Colon (tissue), 2 donors: ENCODE measurements at regions not wholly inside any gene's neighbourhood (a gene's known extent, or its start where the extent isn't known, plus 50 kb on each side); places are given as distances from the start of the nearest gene placed in this dataset.
A peak's percentile ranks its signal among the peaks of the same experiment; 100 is the strongest.

Experiments used
- FAIRE-seq: peaks from 2 replicates; lab custom pipeline; 2012; peaks lifted over from hg19 to GRCh38; lab: Jason Lieb, UNC
- donor health status: control.
- donor health status: control.

DNA sequence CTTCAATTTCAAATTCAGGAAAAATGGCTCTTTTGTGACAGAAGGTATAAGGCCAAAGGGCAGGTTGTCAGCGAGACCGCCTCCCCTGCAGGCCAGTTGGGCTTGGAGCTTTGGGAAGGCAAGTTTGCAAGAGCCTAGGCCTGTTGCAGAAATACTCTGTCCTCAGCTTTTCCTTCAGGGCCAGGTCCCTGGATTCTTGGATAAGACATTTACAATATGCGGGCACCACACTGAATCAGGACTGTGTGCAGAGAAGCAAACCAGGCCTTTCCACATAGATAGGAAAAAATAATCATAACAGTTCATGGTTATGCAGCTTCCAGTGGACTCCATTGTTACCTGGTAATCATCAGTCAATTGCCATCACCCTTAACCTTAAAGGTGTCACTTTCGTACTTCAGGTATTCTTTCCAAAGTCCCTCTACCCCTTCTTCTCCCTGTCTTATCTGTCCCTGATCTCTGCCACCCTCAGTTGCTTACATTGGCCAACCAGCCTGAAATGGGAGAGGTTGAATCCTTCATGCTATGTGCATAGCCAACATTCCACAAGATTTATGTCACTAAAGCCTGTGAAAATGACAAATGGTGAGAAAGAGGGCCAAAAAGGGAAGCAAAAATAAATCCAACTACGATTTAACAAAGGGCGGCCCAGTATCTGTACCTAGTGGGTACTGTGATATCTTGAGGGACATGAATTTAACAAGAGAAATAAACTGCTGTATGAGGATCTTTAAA lies 304.5 kb upstream of the NFE2L3 start:
- FAIRE-seq: no peak

DNA sequence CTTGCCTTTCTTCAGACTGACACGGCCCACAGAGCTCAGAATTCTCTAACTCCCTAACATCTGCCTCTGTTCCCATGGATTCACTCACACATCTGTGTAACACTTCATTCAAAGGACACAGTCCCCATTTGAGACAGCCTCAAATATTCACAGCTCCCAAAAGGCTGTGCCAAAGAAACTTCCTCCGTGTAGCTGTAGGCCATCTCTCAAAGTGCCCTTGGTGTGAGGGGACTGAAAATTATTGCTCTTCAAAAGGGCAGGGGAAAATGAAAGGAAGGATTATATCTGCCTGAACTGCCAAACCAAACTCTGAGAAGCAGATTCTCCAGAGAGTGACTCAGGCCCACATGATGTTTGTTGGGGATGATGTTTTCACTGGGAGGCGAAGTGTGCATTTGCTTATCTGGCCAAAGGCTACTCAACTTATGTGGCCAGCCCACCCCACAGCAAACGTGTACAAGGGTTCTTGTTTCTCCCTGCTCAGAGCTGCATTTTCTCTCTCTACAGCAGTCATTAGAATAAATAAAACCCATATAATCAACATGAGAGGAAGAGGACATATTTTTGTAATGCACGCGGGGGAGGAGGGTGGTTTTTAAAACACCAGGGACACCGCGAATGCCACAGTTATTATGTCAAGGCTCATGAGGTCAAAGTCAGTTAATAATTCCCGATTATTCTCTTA lies 302.4 kb upstream of the NFE2L3 start:
- FAIRE-seq: no peak

DNA sequence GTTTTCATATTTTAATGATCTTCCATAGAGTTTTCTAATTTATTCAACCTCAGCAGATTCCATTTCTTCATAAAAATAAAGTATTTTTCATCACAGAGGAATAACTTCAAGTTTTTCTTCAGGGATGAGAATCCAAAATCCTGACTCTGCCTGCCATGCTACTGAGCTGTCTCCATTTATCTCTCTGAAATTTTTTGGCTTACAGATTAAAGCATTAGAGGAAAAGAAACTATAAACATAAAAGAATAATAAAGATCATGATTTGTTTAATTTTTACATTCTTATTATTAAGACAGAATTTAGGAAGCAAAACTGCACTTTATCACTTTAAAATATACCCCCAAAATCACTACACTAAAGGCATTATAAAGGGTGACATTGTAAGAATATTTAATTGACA lies 301.8 kb upstream of the NFE2L3 start:
- FAIRE-seq: no peak

DNA sequence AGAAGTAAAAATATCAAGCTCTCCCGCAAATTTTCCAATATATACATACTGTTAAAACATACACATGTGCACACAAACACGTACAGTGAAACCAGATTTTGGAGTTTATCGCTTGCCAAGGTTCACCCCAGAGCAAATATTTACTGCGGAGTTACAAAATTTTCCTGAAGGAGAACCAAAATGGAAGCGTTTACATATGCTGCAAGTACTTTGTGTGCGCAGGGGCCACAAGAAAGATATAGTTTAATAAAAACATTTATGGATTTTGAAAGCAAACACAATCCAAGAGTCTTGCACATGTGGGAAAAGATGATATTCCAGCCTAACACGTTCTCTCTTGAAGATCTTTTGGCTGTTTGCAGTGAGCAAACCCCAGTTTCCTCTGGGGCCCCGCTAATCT lies 301.3 kb upstream of the NFE2L3 start:
- FAIRE-seq: no peak

DNA sequence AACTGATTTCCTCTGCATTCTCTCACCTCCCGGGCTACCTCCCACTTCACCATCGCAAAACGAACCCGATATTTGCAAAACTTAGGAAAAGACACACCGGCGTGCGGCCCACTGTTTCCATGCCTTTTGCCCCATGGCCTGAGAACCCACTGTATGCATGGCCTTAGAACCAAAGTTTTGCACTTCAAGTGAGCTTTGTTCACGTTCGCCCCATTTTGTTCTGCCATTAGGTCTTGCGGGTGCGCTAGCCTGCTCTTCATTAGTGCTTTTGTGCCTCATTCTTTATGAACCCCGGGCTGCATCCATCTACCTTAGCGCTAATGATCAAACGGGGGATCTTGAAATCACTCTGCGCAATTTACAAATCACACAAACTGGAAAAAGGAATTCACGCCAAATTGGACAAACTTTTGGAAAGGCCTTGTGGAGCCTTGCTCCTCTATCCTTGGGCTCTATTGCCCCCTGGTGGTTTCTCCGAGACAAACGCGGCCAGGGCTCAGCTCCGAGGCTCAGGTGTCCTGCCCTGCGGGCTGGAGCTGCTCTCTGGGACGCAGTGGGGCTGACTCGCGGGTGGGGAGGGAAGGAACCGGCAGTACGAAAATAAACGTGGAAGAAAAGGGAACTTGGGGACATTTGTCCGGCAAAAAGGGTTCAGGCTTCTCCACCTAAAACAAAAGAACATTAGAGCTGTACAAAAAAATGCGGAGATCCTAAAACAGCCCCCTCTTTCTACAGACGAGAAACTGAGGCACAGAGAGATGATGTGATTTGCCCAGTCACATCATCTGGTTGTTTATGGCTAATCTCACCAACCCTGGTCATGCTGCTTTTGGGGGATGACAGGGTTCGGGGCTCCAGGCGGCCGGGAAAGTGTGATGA lies 300.4 kb upstream of the NFE2L3 start:
- FAIRE-seq: no peak

DNA sequence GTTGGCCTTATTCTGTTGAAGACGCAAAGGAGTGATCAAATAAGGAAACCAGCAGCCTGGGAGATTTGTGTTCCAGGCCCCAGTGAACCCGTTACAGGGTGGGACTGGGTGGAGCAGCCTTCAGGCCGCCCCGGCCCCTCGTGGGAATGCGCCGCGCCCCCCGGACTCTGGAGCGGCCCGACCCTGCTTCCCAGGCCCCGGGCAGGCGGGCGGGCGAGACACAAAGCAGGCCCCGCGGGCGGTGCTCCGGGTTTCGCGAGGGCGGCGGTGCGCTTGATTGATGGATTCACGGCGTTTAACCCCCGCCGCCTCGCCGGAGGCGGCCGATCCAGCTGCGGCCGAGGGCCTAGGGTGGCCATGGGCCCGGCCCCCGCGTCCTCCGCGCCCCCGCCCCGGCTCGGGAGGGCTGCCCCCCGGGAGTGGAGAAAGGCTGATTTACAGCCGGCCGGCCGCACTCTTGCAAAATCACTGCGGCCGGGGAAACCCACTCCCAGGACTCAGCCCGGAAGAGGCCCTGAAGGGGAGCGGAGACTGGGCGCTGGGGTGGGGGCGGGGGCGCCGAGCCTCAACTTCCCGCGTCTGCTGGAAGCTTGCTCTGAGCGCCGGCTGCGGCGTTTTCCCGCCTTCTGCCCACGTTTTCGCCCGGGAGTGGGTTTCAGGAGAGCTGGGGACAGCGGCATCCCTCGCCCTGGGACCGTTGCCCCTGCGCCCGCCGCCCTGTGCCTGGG lies 299.6 kb upstream of the NFE2L3 start:
- no peak for FAIRE-seq

DNA sequence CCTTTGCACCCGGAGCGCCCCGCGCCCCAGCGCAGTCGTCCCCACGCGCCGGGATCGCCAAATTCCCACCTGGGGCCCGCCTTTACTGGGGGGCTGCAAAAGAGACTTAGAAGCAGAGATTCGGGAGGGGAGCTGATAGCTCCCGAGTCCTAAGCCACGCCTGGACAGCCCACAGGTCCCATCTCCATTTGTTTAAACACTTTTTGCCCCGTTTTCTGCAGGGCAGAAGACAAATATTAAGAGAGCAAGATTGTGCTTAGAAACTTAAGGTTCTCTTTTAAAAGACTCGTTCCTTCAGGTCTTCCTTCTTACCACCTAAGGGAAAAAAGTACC lies 299.1 kb upstream of the NFE2L3 start:
- no peak for FAIRE-seq

DNA sequence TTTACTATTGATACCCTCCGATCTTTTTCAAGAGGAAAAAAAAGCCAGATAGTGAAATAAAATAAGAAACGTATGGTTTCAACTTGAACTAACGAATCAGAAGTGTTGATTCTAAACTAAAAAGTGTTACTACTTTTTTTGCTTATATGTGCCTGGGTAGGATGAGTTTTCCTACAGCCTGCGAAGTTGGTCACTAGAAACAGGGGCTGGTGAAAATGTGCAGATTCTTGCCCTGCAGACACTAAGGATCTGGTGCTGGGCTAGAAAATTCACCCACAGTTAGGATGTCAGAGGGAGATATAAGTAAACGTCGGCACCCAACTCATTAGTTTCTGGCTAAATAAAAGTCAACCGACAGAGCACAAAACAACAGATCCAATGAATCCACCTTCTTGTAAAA lies 298.7 kb upstream of the NFE2L3 start:
- FAIRE-seq: no peak

DNA sequence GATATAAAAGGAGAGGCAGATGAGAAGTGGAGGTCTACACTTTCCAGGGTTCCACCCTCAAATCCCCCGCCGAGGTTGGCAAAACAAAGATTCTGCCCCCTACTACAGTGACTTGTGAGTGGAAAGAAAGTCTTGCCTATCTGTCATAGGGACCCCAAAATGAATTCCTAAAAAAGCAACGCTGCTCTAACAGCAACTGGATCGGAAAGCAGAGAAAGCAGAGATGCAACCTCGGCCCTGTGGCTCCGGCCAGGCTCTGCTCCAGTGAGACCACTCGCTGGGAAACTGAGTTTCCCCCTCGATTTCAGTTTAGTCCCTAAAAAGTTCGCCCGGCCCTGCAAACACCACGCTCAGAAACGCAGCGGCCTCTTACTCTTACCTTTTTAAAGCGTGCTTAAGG lies 297.9 kb upstream of the NFE2L3 start:
- no peak for FAIRE-seq

DNA sequence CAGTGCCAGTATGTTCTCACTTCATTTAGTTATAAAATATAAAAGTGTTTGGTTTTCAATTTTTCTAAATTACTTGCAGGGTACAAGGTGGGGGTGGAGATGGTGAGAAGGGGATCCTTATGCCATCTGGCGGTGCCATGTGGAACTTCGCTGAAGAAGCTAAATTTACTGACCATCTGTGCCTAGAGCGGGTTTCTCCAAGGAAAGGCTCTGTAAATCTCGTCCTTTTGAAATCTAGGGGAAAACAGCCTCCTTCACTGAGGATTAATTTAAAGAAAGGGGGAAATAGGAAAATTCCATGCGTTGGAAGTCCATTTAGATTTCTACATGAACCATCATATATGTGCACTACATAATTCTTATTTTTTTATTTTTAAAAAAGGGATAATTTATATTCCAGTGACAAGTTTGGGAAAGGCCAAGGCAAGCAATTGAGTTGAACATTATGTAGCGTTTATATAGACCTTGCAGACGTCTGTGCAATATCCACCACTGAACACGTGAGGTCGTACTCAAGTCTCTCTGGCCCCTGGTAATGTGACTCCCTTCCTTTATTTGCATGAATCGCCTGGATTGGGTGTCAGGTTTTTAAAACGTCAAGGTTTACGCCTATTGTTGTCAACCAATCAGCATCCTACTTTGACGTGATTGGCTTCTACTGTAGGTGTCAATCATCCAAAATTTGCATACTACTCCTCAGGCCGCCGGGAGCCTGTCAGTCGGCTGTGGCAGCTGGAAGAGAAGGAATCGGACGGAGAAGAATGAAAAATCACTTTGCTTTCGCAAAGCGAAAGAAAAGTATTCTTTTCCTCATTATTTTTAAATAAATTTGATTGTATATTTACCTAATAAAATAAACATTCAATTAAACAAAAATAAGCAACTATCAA lies 297.1 kb upstream of the NFE2L3 start:
- FAIRE-seq: peak; percentile 95

DNA sequence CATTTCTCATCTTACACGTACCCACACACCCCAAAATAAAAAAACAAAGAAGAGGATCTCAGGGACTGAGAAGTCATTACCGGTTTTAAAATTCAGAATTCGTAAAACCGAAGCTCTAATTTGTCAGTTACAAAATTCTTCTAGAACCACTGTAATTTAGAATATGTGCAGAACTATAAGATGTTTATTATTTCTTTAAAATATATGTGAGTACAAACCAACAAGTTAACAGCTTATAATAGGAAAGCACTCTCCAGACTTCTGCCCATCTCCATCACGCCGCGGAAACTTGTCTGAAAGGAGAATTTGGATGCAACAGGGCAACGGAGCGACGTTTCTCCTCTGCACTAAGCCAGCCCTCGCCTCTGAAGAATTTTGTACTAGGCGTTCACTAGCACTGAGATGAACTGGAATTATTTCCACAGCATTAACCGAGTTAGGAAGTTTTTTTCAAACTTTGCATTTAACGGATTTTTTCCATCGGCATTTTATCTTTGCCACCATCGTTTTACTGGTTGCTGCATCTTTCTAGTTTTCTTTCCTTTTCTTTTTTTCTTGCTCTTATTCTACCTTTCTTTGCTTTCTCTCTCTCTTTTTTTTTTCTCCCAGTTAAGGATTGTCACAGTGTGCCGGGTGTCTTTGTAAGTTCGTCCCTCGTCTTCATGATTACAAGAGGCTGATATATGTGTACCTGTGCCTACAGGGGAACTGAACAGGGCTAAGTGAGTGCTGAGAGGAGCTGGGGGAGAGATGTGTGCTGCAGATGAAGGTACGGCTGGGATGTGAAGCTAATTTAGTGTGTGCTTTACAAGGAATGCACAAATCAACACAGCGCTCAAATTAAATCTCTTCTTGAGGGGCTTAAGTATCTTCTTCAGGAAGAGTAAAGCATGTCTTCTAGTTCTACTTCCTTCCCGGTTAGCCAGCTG lies 295.9 kb upstream of the NFE2L3 start:
- FAIRE-seq: no peak

DNA sequence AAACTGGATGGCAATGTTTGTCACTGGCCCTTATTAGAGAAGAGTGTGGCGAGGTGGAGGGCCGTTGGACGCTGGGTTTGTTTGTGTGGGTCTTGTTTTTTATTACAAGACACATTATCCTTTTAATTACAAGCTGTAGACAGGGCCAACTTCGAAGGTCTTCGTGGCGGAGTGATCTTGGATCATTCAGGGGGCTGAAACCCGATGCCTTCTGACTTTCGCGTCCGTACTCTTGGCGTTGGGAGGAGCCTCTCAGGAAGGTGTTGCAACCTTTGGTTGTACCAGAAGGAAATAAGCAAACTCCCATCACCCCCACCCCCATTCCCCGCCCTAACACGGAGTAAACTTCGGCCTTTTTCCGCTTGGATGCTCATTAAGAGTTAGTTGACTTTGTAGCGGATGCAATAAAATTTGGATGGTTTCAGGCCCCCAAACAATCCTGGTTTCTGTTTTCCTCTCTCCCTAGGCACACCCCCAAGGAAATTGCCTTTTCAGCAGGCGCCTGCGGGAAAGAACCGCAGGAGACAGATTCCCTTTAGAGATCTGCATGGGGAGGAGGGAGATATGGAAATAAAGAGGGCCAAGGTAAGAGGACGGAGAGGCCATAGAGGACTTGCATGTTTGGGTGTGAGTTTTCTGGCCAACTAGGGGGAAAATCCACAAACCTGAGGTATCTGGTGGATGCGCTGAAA lies 294.5 kb upstream of the NFE2L3 start:
- no peak for FAIRE-seq

DNA sequence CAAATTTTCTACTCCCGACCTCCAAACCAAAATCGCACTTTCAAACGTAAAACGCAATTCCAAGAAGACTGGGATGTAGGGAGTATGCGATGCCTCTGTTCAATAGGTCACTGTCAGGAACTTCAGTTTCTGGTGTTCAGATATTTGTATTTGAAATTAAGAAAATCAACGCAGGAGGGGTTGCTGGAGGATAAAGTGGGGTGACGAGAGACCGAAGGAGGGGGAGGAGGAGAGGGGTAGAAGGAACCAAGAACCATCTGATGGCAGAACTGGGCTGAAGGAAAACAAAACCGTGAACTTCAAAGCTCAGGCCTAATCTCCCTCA lies 293.8 kb upstream of the NFE2L3 start:
- no peak for FAIRE-seq

DNA sequence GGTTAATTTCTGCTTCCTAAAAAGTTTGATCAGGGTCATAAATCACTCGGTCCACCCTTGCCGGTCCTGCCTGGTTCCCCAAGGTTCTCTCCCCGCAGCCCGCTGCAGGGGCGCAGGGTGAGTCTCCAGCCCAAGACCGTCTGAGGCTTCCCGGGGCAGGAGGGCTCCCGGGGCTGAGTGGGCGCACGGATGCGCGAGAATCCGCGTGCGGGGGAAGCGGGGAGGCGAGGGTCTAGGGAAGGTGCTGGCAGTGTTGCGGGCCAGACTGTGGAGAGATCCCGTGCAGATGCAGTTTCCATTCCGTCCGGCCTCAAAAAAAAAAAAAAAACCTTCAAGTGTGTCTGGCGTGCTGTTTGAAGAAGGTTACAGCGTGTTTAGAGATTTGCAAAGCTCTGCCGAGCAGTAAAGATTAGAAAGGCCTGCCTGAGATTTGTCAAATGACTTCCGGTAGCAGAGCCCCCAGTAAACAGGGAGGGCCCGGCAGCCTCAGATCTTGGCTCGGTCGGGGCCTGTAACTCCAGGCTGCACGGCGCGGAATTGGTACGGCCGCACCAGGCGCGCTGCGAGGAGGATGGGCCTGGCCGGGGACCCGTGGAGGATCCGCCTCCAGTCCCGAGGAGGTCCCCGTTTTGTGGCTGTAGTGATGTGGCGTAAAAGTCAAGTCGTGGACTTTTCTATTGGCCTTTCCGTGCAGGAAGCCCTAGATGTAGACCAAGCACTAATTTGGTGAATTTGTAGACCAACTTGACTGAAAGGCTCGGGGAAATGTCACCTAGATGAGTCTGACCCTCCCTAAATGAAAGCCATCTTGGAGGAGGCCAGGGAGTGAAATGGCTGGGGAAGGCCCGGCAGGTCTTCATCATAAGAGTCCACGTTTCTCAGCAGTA lies 293.2 kb upstream of the NFE2L3 start:
- FAIRE-seq: no peak

DNA sequence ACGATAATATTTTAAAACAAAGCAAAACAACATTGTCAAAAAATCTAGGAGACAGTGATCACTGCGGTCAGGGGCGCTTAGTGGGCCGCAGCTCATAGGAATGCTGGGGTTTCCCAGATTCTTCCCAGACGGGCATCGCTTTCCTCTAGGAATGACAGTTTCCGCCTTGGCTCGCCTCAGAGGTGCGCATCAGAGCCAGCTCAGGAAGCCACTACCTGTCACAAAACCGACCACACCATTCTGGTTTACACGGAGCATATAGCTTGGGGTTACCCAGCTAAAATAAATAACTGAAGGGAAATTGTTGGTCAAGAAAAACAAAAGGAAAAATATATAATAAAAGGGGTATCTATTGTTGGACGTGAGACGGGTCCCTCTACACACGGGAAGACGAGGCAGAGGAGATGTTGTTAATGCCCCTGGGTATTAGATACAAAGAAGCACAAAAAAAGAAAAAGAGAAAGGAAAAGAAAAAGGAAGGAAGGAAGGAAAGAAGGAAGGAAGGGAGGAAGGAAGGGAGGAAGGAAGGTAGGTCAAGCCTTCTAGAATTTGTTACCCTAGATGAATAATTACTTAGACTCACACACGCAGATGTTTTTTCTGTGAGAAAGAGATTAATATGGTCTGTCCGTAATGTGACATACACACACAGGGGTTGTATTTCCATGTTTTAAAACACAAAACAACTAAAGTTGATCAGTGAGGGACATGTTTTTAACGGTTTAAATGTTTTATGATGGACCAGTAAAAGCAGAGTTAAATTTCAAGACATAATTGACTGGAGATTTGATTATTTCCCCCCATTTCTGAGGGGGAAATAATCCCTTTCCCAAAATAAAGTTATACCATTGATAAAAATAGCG lies 292.4 kb upstream of the NFE2L3 start:
- FAIRE-seq: no peak

DNA sequence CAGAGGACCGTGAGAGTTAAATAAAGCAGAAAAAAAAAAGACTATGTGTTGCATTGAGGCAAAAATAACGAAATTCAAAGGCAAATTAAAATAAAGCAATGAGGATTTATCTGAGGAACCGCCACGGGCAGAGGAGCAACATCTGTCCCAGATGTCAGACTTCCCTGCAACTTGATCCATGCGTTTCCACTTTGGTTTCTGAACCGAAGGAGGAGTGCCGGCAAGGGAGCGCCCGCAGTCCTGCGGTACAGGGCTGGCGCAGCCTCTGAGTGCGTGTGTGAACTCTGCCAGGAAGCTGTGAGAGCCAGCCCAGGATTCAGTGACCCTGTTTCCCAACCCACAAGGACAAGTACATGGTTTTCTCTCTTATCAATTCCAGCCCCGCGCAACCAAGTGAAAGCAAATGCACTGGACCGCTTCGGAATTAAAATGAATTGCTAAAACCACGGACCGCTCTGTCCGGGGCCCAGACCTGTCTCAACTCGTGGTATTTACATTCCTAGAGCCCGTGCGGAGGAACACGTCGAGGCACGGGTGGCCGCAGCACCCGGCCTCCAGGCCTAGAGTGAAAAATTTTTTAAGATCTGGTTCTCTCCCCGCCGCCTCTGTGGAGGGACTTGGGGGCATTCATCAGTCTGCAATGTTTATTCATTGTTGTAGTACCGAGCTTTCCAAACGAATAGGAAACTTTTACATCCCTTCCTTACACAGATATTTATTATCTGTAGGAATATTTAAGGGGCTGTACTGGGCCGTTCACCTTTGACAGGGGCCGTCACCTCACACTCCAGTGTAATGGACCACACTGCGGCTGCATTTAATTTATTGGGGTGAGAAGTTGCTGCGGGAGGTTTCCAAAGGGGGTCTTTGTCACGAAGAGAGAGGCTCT lies 291.5 kb upstream of the NFE2L3 start:
- FAIRE-seq: no peak

DNA sequence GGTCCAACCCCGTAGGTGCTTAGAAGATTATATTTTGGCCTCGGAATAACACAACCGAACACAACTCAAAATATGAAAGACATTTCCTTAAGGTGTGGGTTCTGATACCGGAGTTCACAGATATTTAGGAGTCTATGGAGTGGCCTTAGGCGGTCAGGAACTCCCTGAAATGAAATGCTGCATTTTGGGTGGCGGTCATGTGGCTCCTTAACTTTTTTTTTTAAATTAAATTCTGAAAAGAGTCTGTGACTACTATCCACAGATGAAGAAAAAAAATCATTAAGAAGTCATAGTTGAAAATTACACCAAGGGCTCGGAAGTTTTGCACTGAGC lies 290.9 kb upstream of the NFE2L3 start:
- FAIRE-seq: no peak
